HG02678 (cell line): ENCODE measurements at regions not wholly inside any gene's neighbourhood (a gene's known extent, or its start where the extent isn't known, plus 50 kb on each side); places are given as distances from the start of the nearest gene placed in this dataset.

Source experiments
- ATAC-seq: cut with Tn5 transposase; IDR thresholded peaks from one replicate; pipeline ENCODE4 v1.9.1; 2021; ENCODE audit warnings: mild to moderate bottlenecking, moderate library complexity; ENCODE audit not compliant: unreplicated experiment

GRCh38 chr9:73022353-73022752 lies 69.5 kb upstream of the ALDH1A1 start:
- ATAC-seq: no peak

GRCh38 chr9:73020877-73021276 lies 68.0 kb upstream of the ALDH1A1 start:
- no peak for ATAC-seq

GRCh38 chr9:73014011-73014410 lies 61.2 kb upstream of the ALDH1A1 start:
- no peak for ATAC-seq

- ATAC-seq: no peak
Measured at GRCh38 chr9:73011956-73012355, 59.1 kb upstream of the ALDH1A1 start.

GRCh38 chr9:73011181-73011750 lies 58.4 kb upstream of the ALDH1A1 start:
- ATAC-seq: no peak

GRCh38 chr9:73009649-73010288 lies 56.9 kb upstream of the ALDH1A1 start:
- ATAC-seq: no peak

GRCh38 chr9:73007966-73008672 lies 55.3 kb upstream of the ALDH1A1 start:
- no peak for ATAC-seq

GRCh38 chr9:73006986-73007385 lies 54.1 kb upstream of the ALDH1A1 start:
- ATAC-seq: no peak
